Sciatic nerve (tissue), 2 donors: ENCODE measurements at regions not wholly inside any gene's neighbourhood (a gene's known extent, or its start where the extent isn't known, plus 50 kb on each side); places are given as distances from the start of the nearest gene placed in this dataset.

Experiments used
- ATAC-seq: fragments of 200-7000 bp; cut with Tn5 transposase; one replicate; pipeline ENCODE4 v1.9.1; 2020; ENCODE audit warnings: mild to moderate bottlenecking, moderate library complexity
- DNase-seq: peaks from one replicate; pipeline ENCODE4 v3.0.0-alpha.2; 2020; ENCODE audit warnings: low spot score
- intact Hi-C: fragments of 100-400 bp; cut with DNase I; formaldehyde crosslinking; loops from one replicate; pipeline ENCODE4 v1.14.2; 2022
- donor health status: DM: no; HTN: no; CAD: no.
- donor health status: DM: no; HTN: no; CAD: no.

- DNase-seq (no peak), ATAC-seq (peak; percentile 7)
- intact Hi-C loops = no loop called here
These were observed 96.4 kb upstream of the RAB3GAP2 start for GRCh38 chr1:220368352-220369265.

GRCh38 chr1:220367833-220368232 lies 95.6 kb upstream of the RAB3GAP2 start:
- intact Hi-C loops = no loop called here
- ATAC-seq (no peak), DNase-seq (no peak)

- DNase-seq (no peak), ATAC-seq (no peak)
- intact Hi-C loops = no loop called here
These were observed 94.0 kb upstream of the RAB3GAP2 start for GRCh38 chr1:220366269-220366668.

- DNase-seq (no peak), ATAC-seq (no peak)
- intact Hi-C loops = no loop called here
These were observed 91.1 kb upstream of the RAB3GAP2 start for GRCh38 chr1:220363196-220363837.

- no peak for ATAC-seq
- intact Hi-C loops = no loop called here
- DNase-seq = no peak
These were observed 85.0 kb upstream of the RAB3GAP2 start for GRCh38 chr1:220356981-220357850.

- no peak for DNase-seq
- intact Hi-C loops = no loop called here
- no peak for ATAC-seq
These were observed 81.2 kb upstream of the RAB3GAP2 start for GRCh38 chr1:220353229-220354012.

- ATAC-seq (no peak), DNase-seq (no peak)
- intact Hi-C loops = no loop called here
These were observed 76.0 kb upstream of the RAB3GAP2 start for GRCh38 chr1:220348211-220348610.

GRCh38 chr1:220347654-220348175 lies 75.5 kb upstream of the RAB3GAP2 start:
- intact Hi-C loops = no loop called here
- no peak for ATAC-seq
- DNase-seq = no peak

- intact Hi-C loops = no loop called here
- DNase-seq (no peak), ATAC-seq (no peak)
These were observed 72.5 kb upstream of the RAB3GAP2 start for GRCh38 chr1:220344745-220345144.

- no peak for DNase-seq
- ATAC-seq = no peak
- intact Hi-C loops = no loop called here
These were observed 70.6 kb upstream of the RAB3GAP2 start for GRCh38 chr1:220342853-220343252.

- intact Hi-C loops = no loop called here
- ATAC-seq (no peak), DNase-seq (no peak)
These were observed 68.9 kb upstream of the RAB3GAP2 start for GRCh38 chr1:220341126-220341525.

- no peak for DNase-seq
- no peak for ATAC-seq
- intact Hi-C loops = no loop called here
These were observed 67.3 kb upstream of the RAB3GAP2 start for GRCh38 chr1:220339581-220339980.

- DNase-seq (no peak), ATAC-seq (no peak)
- intact Hi-C loops = no loop called here
These were observed 66.5 kb upstream of the RAB3GAP2 start for GRCh38 chr1:220338759-220339158.

- ATAC-seq (no peak), DNase-seq (no peak)
- intact Hi-C loops = no loop called here
These were observed 64.3 kb upstream of the RAB3GAP2 start for GRCh38 chr1:220336391-220337031.

- no peak for DNase-seq
- intact Hi-C loops = no loop called here
- no peak for ATAC-seq
These were observed 63.4 kb upstream of the RAB3GAP2 start for GRCh38 chr1:220335668-220336067.

- ATAC-seq = no peak
- DNase-seq = no peak
- intact Hi-C loops = no loop called here
These were observed 59.1 kb upstream of the RAB3GAP2 start for GRCh38 chr1:220331318-220331717.

GRCh38 chr1:220330265-220330664 lies 58.0 kb upstream of the RAB3GAP2 start:
- intact Hi-C loops = no loop called here
- DNase-seq (no peak), ATAC-seq (no peak)

- DNase-seq (no peak), ATAC-seq (no peak)
- intact Hi-C loops = no loop called here
These were observed 54.9 kb upstream of the RAB3GAP2 start for GRCh38 chr1:220327106-220327505.
